ENCODE measurements at regions not wholly inside any gene's neighbourhood (a gene's known extent, or its start where the extent isn't known, plus 50 kb on each side); places are given as distances from the start of the nearest gene placed in this dataset.

DNA sequence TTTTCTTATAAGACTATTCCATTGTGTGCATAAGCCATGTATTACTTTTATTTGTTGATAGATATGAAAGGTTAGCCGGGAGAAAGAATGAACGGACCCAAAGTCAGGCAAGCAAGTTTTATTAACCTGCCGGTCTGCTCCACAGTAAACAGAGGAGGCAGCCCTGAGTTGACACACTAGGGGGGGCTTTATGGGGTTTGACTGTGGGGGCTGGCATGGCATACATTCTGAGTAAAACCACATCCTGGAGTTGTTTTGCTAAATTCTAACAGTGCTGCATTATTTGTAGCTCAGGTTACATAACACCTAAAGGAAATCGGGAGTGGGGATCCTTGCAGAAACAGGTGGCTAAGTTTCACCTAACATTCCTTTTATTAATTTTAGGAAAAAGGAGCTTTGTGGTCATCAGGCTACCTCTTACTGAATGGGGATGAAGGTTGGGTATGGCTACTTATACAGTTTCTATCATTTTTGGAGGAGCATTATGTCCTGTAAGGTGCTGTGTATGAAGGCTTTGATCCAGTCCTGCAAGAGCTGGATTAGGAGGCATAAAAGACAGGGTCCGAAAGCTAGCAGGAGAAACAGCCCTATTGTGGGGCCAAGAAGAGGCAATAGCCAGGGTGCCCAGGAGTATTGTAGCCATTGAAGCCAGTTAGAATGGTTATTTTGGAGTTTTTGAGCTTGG lies 107.4 kb upstream of the USP9Y start:
- Histone ChIP-seq H3K4me1 (no peaks in the 10 kb centered on the region), H3K4me3 (no peak overlapping the region), H3K9me3 (no peaks in the 10 kb centered on the region), H3K36me3 (no peaks in the 10 kb centered on the region), H3K27ac (no peak overlapping the region), H3K27me3 (no peaks in the 10 kb centered on the region)
- in situ Hi-C loops (cut with MboI; ENCODE audit: low pct_ligation_motif_present in 1 of 4, low pct_unique_long_range_greater_than_20kb in 1 of 4, low sequenced_read_pairs in 3 of 4) (no loop called here), intact Hi-C loops (cut with DNase I; ENCODE audit: low total_unique reads) (no loop called here)
- no peak for DNase-seq
- TF ChIP-seq EP300 (IDR thresholded peaks at IDR 0.05; ENCODE audit: low read depth) (no peak), POLR2AphosphoS5 (IDR thresholded peaks at IDR 0.05) (no peak), POLR2A (IDR thresholded peaks at IDR 0.05) (no peak)
- TF ChIP-seq, protein P1, sequence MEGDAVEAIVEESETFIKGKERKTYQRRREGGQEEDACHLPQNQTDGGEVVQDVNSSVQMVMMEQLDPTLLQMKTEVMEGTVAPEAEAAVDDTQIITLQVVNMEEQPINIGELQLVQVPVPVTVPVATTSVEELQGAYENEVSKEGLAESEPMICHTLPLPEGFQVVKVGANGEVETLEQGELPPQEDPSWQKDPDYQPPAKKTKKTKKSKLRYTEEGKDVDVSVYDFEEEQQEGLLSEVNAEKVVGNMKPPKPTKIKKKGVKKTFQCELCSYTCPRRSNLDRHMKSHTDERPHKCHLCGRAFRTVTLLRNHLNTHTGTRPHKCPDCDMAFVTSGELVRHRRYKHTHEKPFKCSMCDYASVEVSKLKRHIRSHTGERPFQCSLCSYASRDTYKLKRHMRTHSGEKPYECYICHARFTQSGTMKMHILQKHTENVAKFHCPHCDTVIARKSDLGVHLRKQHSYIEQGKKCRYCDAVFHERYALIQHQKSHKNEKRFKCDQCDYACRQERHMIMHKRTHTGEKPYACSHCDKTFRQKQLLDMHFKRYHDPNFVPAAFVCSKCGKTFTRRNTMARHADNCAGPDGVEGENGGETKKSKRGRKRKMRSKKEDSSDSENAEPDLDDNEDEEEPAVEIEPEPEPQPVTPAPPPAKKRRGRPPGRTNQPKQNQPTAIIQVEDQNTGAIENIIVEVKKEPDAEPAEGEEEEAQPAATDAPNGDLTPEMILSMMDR (IDR thresholded peaks at IDR 0.05), result no peak
- 10% methylated on average over 2 of the region's 5 CpGs; no CpG with 5 or more reads in 1 of the 2 donors for WGBS, 2 donors (ENCODE audit: low coverage in 1 of 2)

DNA sequence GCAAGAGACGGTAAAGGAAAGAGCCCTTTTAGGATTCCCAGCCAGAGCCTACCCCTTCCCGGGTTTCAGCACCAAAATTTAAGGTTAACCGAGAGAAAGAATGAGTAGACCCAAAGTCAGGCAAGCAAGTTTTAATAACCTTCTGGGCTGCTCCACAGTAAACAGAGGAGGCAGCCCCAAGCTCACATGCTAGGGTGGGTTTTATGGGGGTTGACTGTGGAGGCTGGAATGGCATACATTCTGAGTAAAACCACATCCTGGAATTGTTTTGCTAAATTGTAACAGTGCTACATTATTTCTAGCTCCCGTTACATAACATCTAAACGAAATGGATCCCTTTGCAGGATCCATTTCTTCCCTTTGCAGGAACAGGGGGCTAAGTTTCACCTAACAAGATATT lies 102.2 kb upstream of the USP9Y start:
- no peak overlapping the region for H3K4me3 ChIP-seq
- in situ Hi-C loops (cut with MboI; ENCODE audit: low pct_ligation_motif_present in 1 of 4, low pct_unique_long_range_greater_than_20kb in 1 of 4, low sequenced_read_pairs in 3 of 4) (no loop called here), intact Hi-C loops (cut with DNase I; ENCODE audit: low total_unique reads) (no loop called here)
- no peak for TF ChIP-seq POLR2AphosphoS5 (IDR thresholded peaks at IDR 0.05)
- TF ChIP-seq EP300 (IDR thresholded peaks at IDR 0.05; ENCODE audit: low read depth), result no peak
- TF ChIP-seq, protein P1 (IDR thresholded peaks at IDR 0.05), result no peak
- no peak for TF ChIP-seq POLR2A (IDR thresholded peaks at IDR 0.05)
- H3K9me3 ChIP-seq, result no peaks in the 10 kb centered on the region
- H3K27ac ChIP-seq, result no peak overlapping the region
- no peaks in the 10 kb centered on the region for H3K4me1 ChIP-seq
- no peaks in the 10 kb centered on the region for H3K27me3 ChIP-seq
- H3K36me3 ChIP-seq, result no peaks in the 10 kb centered on the region
- DNase-seq, result no peak
- WGBS, 2 donors (ENCODE audit: low coverage in 1 of 2), result no CpG with 5 or more reads among the region's 5 CpGs

DNA sequence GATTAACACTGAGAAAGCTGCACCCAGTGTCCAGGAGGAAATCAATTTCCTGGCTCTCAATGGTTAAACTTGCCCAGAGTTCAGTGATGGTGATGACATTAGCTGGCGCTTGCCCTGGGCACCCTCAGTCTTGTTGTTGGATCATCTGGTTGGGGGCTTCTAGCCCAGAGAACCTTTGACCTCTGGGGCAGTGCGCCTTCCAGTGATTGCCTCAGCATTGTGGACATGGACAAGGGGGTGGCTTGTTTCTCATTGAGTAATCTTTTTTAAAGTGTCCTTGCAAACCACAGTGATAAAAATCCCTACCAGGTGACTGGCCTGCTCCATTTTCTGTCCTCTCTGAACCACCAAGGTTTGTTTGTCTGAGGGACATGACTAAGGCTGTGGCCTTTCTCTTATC lies 95.6 kb upstream of the USP9Y start:
- Histone ChIP-seq H3K4me3 (no peak overlapping the region), H3K9me3 (no peaks in the 10 kb centered on the region), H3K27me3 (no peaks in the 10 kb centered on the region), H3K36me3 (no peaks in the 10 kb centered on the region), H3K27ac (no peak overlapping the region), H3K4me1 (no peaks in the 10 kb centered on the region)
- intact Hi-C loops (cut with DNase I; ENCODE audit: low total_unique reads), result no loop called here
- no peak for DNase-seq
- TF ChIP-seq POLR2AphosphoS5 (IDR thresholded peaks at IDR 0.05), result no peak
- no peak for TF ChIP-seq POLR2A (IDR thresholded peaks at IDR 0.05)
- TF ChIP-seq, protein P1 (IDR thresholded peaks at IDR 0.05), result no peak
- no peak for TF ChIP-seq EP300 (IDR thresholded peaks at IDR 0.05; ENCODE audit: low read depth)
- in situ Hi-C loops (cut with MboI; ENCODE audit: low pct_ligation_motif_present in 1 of 4, low pct_unique_long_range_greater_than_20kb in 1 of 4, low sequenced_read_pairs in 3 of 4), result no loop called here
- no CpG with 5 or more reads among the region's 2 CpGs for WGBS, 2 donors (ENCODE audit: low coverage in 1 of 2)

DNA sequence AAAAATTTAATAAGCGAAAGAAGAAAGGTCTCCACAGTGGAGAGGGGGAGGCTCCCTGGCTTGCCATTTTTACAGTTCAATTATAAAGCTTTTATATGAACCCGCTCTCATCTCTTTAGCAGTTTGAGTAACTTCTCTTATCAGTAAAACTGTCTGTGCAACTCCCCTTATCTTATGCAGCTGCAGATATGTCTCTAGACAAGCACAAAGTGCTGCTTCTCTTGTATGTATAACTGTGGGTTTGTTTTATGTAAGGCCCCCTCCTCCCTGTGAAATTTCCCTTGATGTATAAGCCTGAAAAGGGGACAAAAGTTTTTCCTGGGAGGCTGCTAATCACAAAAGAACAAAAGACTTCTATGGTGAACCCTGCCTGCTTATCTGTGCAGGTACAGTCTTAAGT lies 90.2 kb upstream of the USP9Y start:
- Histone ChIP-seq H3K4me1 (no peaks in the 10 kb centered on the region), H3K27me3 (no peaks in the 10 kb centered on the region), H3K27ac (no peak overlapping the region), H3K9me3 (no peaks in the 10 kb centered on the region), H3K4me3 (no peak overlapping the region), H3K36me3 (no peaks in the 10 kb centered on the region)
- WGBS, 2 donors (ENCODE audit: low coverage in 1 of 2), result 52% methylated on average over 2 of the region's 2 CpGs; no CpG with 5 or more reads in 1 of the 2 donors
- in situ Hi-C loops (cut with MboI; ENCODE audit: low pct_ligation_motif_present in 1 of 4, low pct_unique_long_range_greater_than_20kb in 1 of 4, low sequenced_read_pairs in 3 of 4), result no loop called here
- intact Hi-C loops (cut with DNase I; ENCODE audit: low total_unique reads), result no loop called here
- TF ChIP-seq EP300 (IDR thresholded peaks at IDR 0.05; ENCODE audit: low read depth) (no peak), POLR2AphosphoS5 (IDR thresholded peaks at IDR 0.05) (no peak), POLR2A (IDR thresholded peaks at IDR 0.05) (no peak)
- TF ChIP-seq, protein P1 (IDR thresholded peaks at IDR 0.05), result no peak
- DNase-seq, result no peak

Data from transverse colon (tissue), 4 donors.